IMR-90 (cell line): ENCODE measurements at regions not wholly inside any gene's neighbourhood (a gene's known extent, or its start where the extent isn't known, plus 50 kb on each side); places are given as distances from the start of the nearest gene placed in this dataset.

Experiments
- ATAC-seq: fragments of 200-7000 bp; cut with Tn5 transposase; 2 replicates; pipeline ENCODE4 v1.9.1; 2020; ENCODE audit warnings: low read depth, mild to moderate bottlenecking, moderate library complexity
- BruUV-seq: library from RNA; stranded (reverse); fragments of 400-500 nt; replicated peaks from 2 replicates; lab custom pipeline; 2021; lab: Mats Ljungman, UMichigan
- CTCF ChIA-PET: fragments of 300-600 bp; formaldehyde crosslinking; extraction: SDS; loops from one replicate; lab custom pipeline; 2021; ENCODE audit warnings: antibody characterized with exemption; lab: Yijun Ruan, JAX
- POLR2A ChIA-PET: fragments of 300-600 bp; sonication (Branson Sonifier 250); formaldehyde crosslinking; loops from one replicate; lab custom pipeline; 2022; ENCODE audit warnings: antibody characterized with exemption; ENCODE audit not compliant: unreplicated experiment; lab: Charles Lee
- DNase-seq: peaks from one replicate; pipeline ENCODE4 v3.0.0; 2013
- H2AFZ ChIP-seq: replicated peaks from 2 replicates; pipeline ENCODE3; 2013; ENCODE audit warnings: low read length, mild to moderate bottlenecking; ENCODE audit not compliant: poor library complexity
- H2AK5ac ChIP-seq: 2 replicates; pipeline ENCODE4 v1.6.1; 2013; ENCODE audit warnings: low read depth, low read length, inconsistent platforms
- H2AK9ac ChIP-seq: replicated peaks from 2 replicates; pipeline ENCODE3; 2013; ENCODE audit warnings: mild to moderate bottlenecking, low read depth, low read length, moderate library complexity; ENCODE audit not compliant: poor library complexity
- H2BK120ac ChIP-seq: 2 replicates; pipeline ENCODE4 v1.6.1; 2013; ENCODE audit warnings: low read depth, low read length, inconsistent platforms
- H2BK15ac ChIP-seq: 3 replicates; pipeline ENCODE4 v1.6.1; 2013; ENCODE audit warnings: low read depth, low read length, inconsistent platforms
- H2BK20ac ChIP-seq: 2 replicates; pipeline ENCODE4 v1.6.1; 2013; ENCODE audit warnings: low read depth, mild to moderate bottlenecking, inconsistent platforms, low read length, moderate library complexity
- H2BK5ac ChIP-seq: 2 replicates; pipeline ENCODE4 v1.6.1; 2013; ENCODE audit warnings: mild to moderate bottlenecking, low read depth, low read length, inconsistent platforms; ENCODE audit not compliant: poor library complexity, severe bottlenecking
- H3K14ac ChIP-seq: replicated peaks from 2 replicates; pipeline ENCODE4 v1.6.1; 2013; ENCODE audit warnings: low read depth, low read length, inconsistent platforms
- H3K18ac ChIP-seq: 2 replicates; pipeline ENCODE4 v1.6.1; 2013; ENCODE audit warnings: low read depth, low read length, control low read depth
- H3K23ac ChIP-seq: 2 replicates; pipeline ENCODE4 v1.6.1; 2013; ENCODE audit warnings: low read depth, low read length, inconsistent platforms
- H3K27ac ChIP-seq: 2 replicates; pipeline ENCODE4 v1.5.1; 2013; ENCODE audit warnings: mild to moderate bottlenecking, control low read depth, low read length; ENCODE audit not compliant: insufficient read depth
- H3K27me3 ChIP-seq: 2 replicates; pipeline ENCODE4 v1.6.1; 2013; ENCODE audit warnings: low read length; ENCODE audit not compliant: control insufficient read depth, insufficient read depth
- H3K36me3 ChIP-seq: 2 replicates; pipeline ENCODE4 v1.6.1; 2013; ENCODE audit warnings: low read length, mixed read lengths; ENCODE audit not compliant: control insufficient read depth, insufficient read depth
- H3K4ac ChIP-seq: 2 replicates; pipeline ENCODE4 v1.6.1; 2013; ENCODE audit warnings: low read depth, low read length, inconsistent platforms
- H3K4me1 ChIP-seq: 2 replicates; pipeline ENCODE4 v1.6.1; 2013; ENCODE audit warnings: low read length, mixed read lengths; ENCODE audit not compliant: control insufficient read depth, insufficient read depth
- H3K4me2 ChIP-seq: 2 replicates; pipeline ENCODE4 v1.6.1; 2013; ENCODE audit warnings: low read depth, mild to moderate bottlenecking, control low read depth, low read length, moderate library complexity
- H3K4me3 ChIP-seq: 2 replicates; pipeline ENCODE4 v1.5.1; 2013; ENCODE audit warnings: low read depth, mild to moderate bottlenecking, control low read depth, low read length, moderate library complexity; ENCODE audit not compliant: insufficient read depth
- H3K56ac ChIP-seq: 2 replicates; pipeline ENCODE4 v1.6.1; 2013; ENCODE audit warnings: low read length, inconsistent platforms; ENCODE audit not compliant: insufficient read depth; ENCODE audit errors: extremely low read depth
- H3K79me1 ChIP-seq, 2 experiments: 2 replicates each; pipeline ENCODE4 v1.6.1; 2013; ENCODE audit warnings: low read length in 2 of 2, inconsistent platforms in 1 of 2, low read depth in 1 of 2
- H3K9ac ChIP-seq: 2 replicates; pipeline ENCODE4 v1.6.1; 2013; ENCODE audit warnings: low read depth, low read length, control low read depth
- H3K9me1 ChIP-seq: 2 replicates; pipeline ENCODE4 v1.6.1; 2013; ENCODE audit warnings: low read length, inconsistent platforms; ENCODE audit not compliant: insufficient read depth
- H3K9me3 ChIP-seq: 2 replicates; pipeline ENCODE4 v1.6.1; 2013; ENCODE audit warnings: low read length; ENCODE audit not compliant: control insufficient read depth, insufficient read depth
- H4K20me1 ChIP-seq: 2 replicates; pipeline ENCODE4 v1.6.1; 2013; ENCODE audit warnings: low read length, inconsistent platforms; ENCODE audit not compliant: insufficient read depth
- H4K5ac ChIP-seq: 2 replicates; pipeline ENCODE4 v1.6.1; 2013; ENCODE audit warnings: mild to moderate bottlenecking, low read depth, low read length, control low read depth
- H4K8ac ChIP-seq, 2 experiments: 2 replicates each; pipeline ENCODE4 v1.6.1; 2013; ENCODE audit warnings: low read depth in 2 of 2, low read length in 2 of 2, control low read depth in 1 of 2, inconsistent platforms in 1 of 2
- H4K91ac ChIP-seq: 2 replicates; pipeline ENCODE4 v1.6.1; 2013; ENCODE audit warnings: low read depth, low read length, inconsistent platforms; ENCODE audit not compliant: insufficient read depth
- BHLHE40 ChIP-seq: fragments of 150-350 bp; IDR thresholded peaks from 2 replicates; pipeline ENCODE4 v1.6.1; 2016; ENCODE audit warnings: mild to moderate bottlenecking, low read depth, low read length
- CEBPB ChIP-seq: IDR thresholded peaks from 2 replicates; pipeline ENCODE4 v1.6.1; 2012; ENCODE audit warnings: low read depth, low read length, improper control_type of control experiment
- CHD1 ChIP-seq: IDR thresholded peaks from 2 replicates; pipeline ENCODE4 v1.6.1; 2012; ENCODE audit warnings: low read depth, low read length, improper control_type of control experiment
- CTCF ChIP-seq: conservative IDR thresholded peaks from 2 replicates; pipeline ENCODE4 v1.5.1; 2012; ENCODE audit warnings: mild to moderate bottlenecking, low read depth, low read length, improper control_type of control experiment
- MAFK ChIP-seq: IDR thresholded peaks from 2 replicates; pipeline ENCODE4 v1.6.1; 2012; ENCODE audit warnings: low read depth, low read length, improper control_type of control experiment
- MAZ ChIP-seq: IDR thresholded peaks from 2 replicates; pipeline ENCODE4 v1.6.1; 2012; ENCODE audit warnings: low read depth, mild to moderate bottlenecking, low read length, improper control_type of control experiment, moderate library complexity, borderline replicate concordance
- MXI1 ChIP-seq: IDR thresholded peaks from 2 replicates; pipeline ENCODE4 v1.6.1; 2012; ENCODE audit warnings: low read depth, mild to moderate bottlenecking, low read length, moderate library complexity, borderline replicate concordance
- NFE2L2 ChIP-seq: fragments of 150-350 bp; IDR thresholded peaks from 2 replicates; pipeline ENCODE4 v1.6.1; 2016; ENCODE audit warnings: low read depth, mild to moderate bottlenecking, low read length
- POLR2A ChIP-seq: IDR thresholded peaks from 2 replicates; pipeline ENCODE4 v1.6.1; 2012; ENCODE audit warnings: mild to moderate bottlenecking, low read depth, low read length
- RAD21 ChIP-seq: IDR thresholded peaks from 2 replicates; pipeline ENCODE4 v1.6.1; 2012; ENCODE audit warnings: low read length, improper control_type of control experiment
- RCOR1 ChIP-seq: IDR thresholded peaks from 2 replicates; pipeline ENCODE4 v1.6.1; 2012; ENCODE audit warnings: mild to moderate bottlenecking, low read length, improper control_type of control experiment; ENCODE audit not compliant: insufficient replicate concordance
- RFX5 ChIP-seq: IDR thresholded peaks from 2 replicates; pipeline ENCODE4 v1.8.0; 2012; ENCODE audit warnings: low read depth, mild to moderate bottlenecking, low read length, moderate library complexity
- SMC3 ChIP-seq: fragments of 150-350 bp; IDR thresholded peaks from 2 replicates; pipeline ENCODE4 v1.6.1; 2016; ENCODE audit warnings: low read depth, mild to moderate bottlenecking, antibody characterized with exemption, low read length, moderate library complexity
- USF2 ChIP-seq: fragments of 150-350 bp; IDR thresholded peaks from 2 replicates; pipeline ENCODE4 v1.6.1; 2017; ENCODE audit warnings: mild to moderate bottlenecking, antibody characterized with exemption, low read length, low read depth
- WGBS, 2 experiments: methylation state at CpG; one replicate each; pipeline versions ENCODE4 v1.1.5 to v1.1.7; 2013; ENCODE audit warnings: missing lambda C conversion rate in 2 of 2; ENCODE audit not compliant: insufficient read length in 1 of 2; ENCODE audit errors: extremely low coverage in 2 of 2; 5-methylcytosine and 5-hydroxymethylcytosine counted together
- dilution Hi-C: fragments of 300-500 bp; cut with HindIII; formaldehyde crosslinking; loops from one replicate; pipeline ENCODE4 v1.14.3; 2018; ENCODE audit warnings: low sequenced_read_pairs; ENCODE audit not compliant: unreplicated experiment
- in situ Hi-C: fragments of 300-500 bp; cut with MboI; formaldehyde crosslinking; loops from 3 replicates; pipeline ENCODE4 v1.14.3; 2019; ENCODE audit warnings: low sequenced_read_pairs, inconsistent platforms, mixed read lengths
- intact Hi-C: fragments of 100-400 bp; cut with micrococcal nuclease; formaldehyde crosslinking; loops from 2 replicates; pipeline ENCODE4 v1.10.0; 2022

GRCh38 chr1:234862944-234863515, 253.1 kb upstream of the IRF2BP2 start:
- in situ Hi-C loops (loop anchor here (25.0 kb wide), 3 partner anchors 224 to 376 kb away; partner anchors contain the start of genes IRF2BP2 and TARBP1), intact Hi-C loops (no loop called here), dilution Hi-C loops (no loop called here)
- peak overlapping the region; percentile 54 to 67; a peak in 2 of 4 replicates for H4K8ac ChIP-seq
- no peaks in the 10 kb centered on the region for H3K79me1 ChIP-seq
- H3K9me1 ChIP-seq: peaks cover 18% of the 10 kb centered on the region
- ATAC-seq: peak; percentile 61
- H3K4me3 ChIP-seq: no peak overlapping the region
- peak overlapping the region; percentile 37; the same call in 1 of the 2 replicates for H2AK5ac ChIP-seq
- peak overlapping the region; percentile 62 for H2AK9ac ChIP-seq
- no CpG with 5 or more reads among the region's 13 CpGs for WGBS, 2 experiments
- peak overlapping the region; percentile 61; the same call in 2 of the 3 replicates for H2BK15ac ChIP-seq
- peaks cover 18% of the 10 kb centered on the region for H3K4me1 ChIP-seq
- H3K27ac ChIP-seq: peak overlapping the region; percentile 25
- peak overlapping the region; percentile 23 for H2BK5ac ChIP-seq
- no TSS peak for BruUV-seq
- H3K36me3 ChIP-seq: no peaks in the 10 kb centered on the region
- H2BK120ac ChIP-seq: peak overlapping the region; percentile 60
- POLR2A ChIA-PET: no interaction called here
- peak overlapping the region; percentile 39; the same call in 1 of the 2 replicates for H3K23ac ChIP-seq
- H3K18ac ChIP-seq: peak overlapping the region; percentile 45
- H2BK20ac ChIP-seq: peak overlapping the region; percentile 43
- H4K5ac ChIP-seq: peak overlapping the region; percentile 16
- peak overlapping the region; percentile 67 for H3K14ac ChIP-seq
- H3K9ac ChIP-seq: 0 out of 2 replicates have a peak overlapping the region, but pooled peaks have one; percentile 14
- peak overlapping the region; percentile 44 for H3K4ac ChIP-seq
- H4K20me1 ChIP-seq: no peaks in the 10 kb centered on the region
- CTCF ChIA-PET: interaction anchor here (0.6 to 1.3 kb wide), 2 partner anchors 250 to 260 kb away, joined by 3 to 4 read pairs; no protein-coding TSS in a partner anchor
- H3K9me3 ChIP-seq: peaks cover 8% of the 10 kb centered on the region
- peak overlapping the region; percentile 15 for H3K4me2 ChIP-seq
- H2AFZ ChIP-seq: peak overlapping the region; percentile 84
- TF ChIP-seq NFE2L2 (no peak), RCOR1 (no peak), RFX5 (no peak), SMC3 (no peak), CHD1 (no peak), MXI1 (no peak), MAZ (no peak), CTCF (no peak), MAFK (no peak), CEBPB (no peak), POLR2A (no peak), RAD21 (no peak), USF2 (no peak), BHLHE40 (no peak)
- DNase-seq: peak; percentile 68
- no peaks in the 10 kb centered on the region for H3K27me3 ChIP-seq
- 0 out of 2 replicates have a peak overlapping the region, but pooled peaks have one; percentile 25 for H3K56ac ChIP-seq
- peak overlapping the region; percentile 62 for H4K91ac ChIP-seq
